ENCODE measurements at regions not wholly inside any gene's neighbourhood (a gene's known extent, or its start where the extent isn't known, plus 50 kb on each side); places are given as distances from the start of the nearest gene placed in this dataset.

GRCh38 chr10:23869548-23869947 is 339.4 kb upstream of the KIAA1217 start:
- intact Hi-C loops (cut with micrococcal nuclease), result no loop called here
- no peak for FAIRE-seq
- H3K9me1 ChIP-seq (replicated peaks; ENCODE audit: control insufficient read depth, extremely low read depth, insufficient read depth, low read length), result no peaks in the 10 kb centered on the region
- peaks cover 7% of the 10 kb centered on the region for H3K9me3 ChIP-seq (replicated peaks; ENCODE audit: control insufficient read depth, insufficient read depth, low read length)
- H3K4me1 ChIP-seq (ENCODE audit: control insufficient read depth, extremely low read depth, insufficient read depth, low read length), result no peaks in the 10 kb centered on the region
- H3K4me3 ChIP-seq (replicated peaks in 1 of 3; ENCODE audit: insufficient read depth in 1 of 3, low read depth in 1 of 3, low read length in 3 of 3), result no peak overlapping the region
- H3K4me2 ChIP-seq (ENCODE audit: insufficient read depth, low read length), result no peak overlapping the region
- DNase-seq (ENCODE audit: low read depth, low spot score), result no peak
- H3K36me3 ChIP-seq (ENCODE audit: control insufficient read depth in 2 of 2, extremely low read depth in 1 of 2, insufficient read depth in 2 of 2, low read length in 2 of 2), result no peaks in the 10 kb centered on the region
- no peak for TF ChIP-seq CTCF (IDR thresholded peaks at IDR 0.05; ENCODE audit: extremely low read depth in 1 of 2, insufficient read depth in 1 of 2, low read depth in 1 of 2, low read length in 2 of 2)
- no peak for TF ChIP-seq POLR2A (IDR thresholded peaks at IDR 0.05; ENCODE audit: low read depth, low read length)
- TF ChIP-seq FOS (IDR thresholded peaks at IDR 0.05; ENCODE audit: borderline replicate concordance, insufficient read depth, low read length), result no peak
- TF ChIP-seq MYC (IDR thresholded peaks at IDR 0.05; ENCODE audit: low read depth, low read length), result no peak
- TF ChIP-seq MAX (IDR thresholded peaks at IDR 0.05; ENCODE audit: insufficient read depth, insufficient read length), result no peak
- TF ChIP-seq GATA2 (IDR thresholded peaks at IDR 0.05; ENCODE audit: insufficient read depth, insufficient read length, low read depth, low read length), result no peak
- no peak for TF ChIP-seq POLR2AphosphoS5 (IDR thresholded peaks at IDR 0.05; ENCODE audit: insufficient read depth, low read depth, low read length)
- no peak for TF ChIP-seq EZH2 (IDR thresholded peaks at IDR 0.05; ENCODE audit: borderline replicate concordance, low read depth, low read length, severe bottlenecking)
- no peak for TF ChIP-seq JUN (IDR thresholded peaks at IDR 0.05; ENCODE audit: borderline replicate concordance, insufficient read depth, insufficient read length, low read depth)
- H3K27ac ChIP-seq (ENCODE audit: insufficient read depth, low read depth, low read length), result no peak overlapping the region
- POLR2A ChIA-PET, result no interaction called here
- no peak overlapping the region for H2AFZ ChIP-seq (ENCODE audit: low read depth, low read length)
- H4K20me1 ChIP-seq (replicated peaks; ENCODE audit: control insufficient read depth, extremely low read depth, insufficient read depth, low read length), result no peaks in the 10 kb centered on the region
- H3K27me3 ChIP-seq (ENCODE audit: control insufficient read depth in 2 of 2, insufficient read depth in 2 of 2, low read length in 2 of 2), result no peaks in the 10 kb centered on the region
- no TSS peak for BruUV-seq (replicated peaks)
- no peaks in the 10 kb centered on the region for H3K79me2 ChIP-seq (ENCODE audit: control insufficient read depth, insufficient read depth, low read length)
- CTCF ChIA-PET, result no interaction called here
- dilution Hi-C loops (cut with MboI; ENCODE audit: extremely low pct_ligation_motif_present, low sequenced_read_pairs), result no loop called here
- H3K9ac ChIP-seq (replicated peaks; ENCODE audit: extremely low read depth, insufficient read depth, low read length), result no peak overlapping the region
